NCI-H524 (cell line): ENCODE measurements at regions not wholly inside any gene's neighbourhood (a gene's known extent, or its start where the extent isn't known, plus 50 kb on each side); places are given as distances from the start of the nearest gene placed in this dataset.
A peak's percentile ranks its signal among the peaks of the same experiment; 100 is the strongest.

Experiments
- DNase-seq, 2 experiments: peaks; one replicate each; lab custom pipeline; 2025; lab: John Stamatoyannopoulos, UW

DNA sequence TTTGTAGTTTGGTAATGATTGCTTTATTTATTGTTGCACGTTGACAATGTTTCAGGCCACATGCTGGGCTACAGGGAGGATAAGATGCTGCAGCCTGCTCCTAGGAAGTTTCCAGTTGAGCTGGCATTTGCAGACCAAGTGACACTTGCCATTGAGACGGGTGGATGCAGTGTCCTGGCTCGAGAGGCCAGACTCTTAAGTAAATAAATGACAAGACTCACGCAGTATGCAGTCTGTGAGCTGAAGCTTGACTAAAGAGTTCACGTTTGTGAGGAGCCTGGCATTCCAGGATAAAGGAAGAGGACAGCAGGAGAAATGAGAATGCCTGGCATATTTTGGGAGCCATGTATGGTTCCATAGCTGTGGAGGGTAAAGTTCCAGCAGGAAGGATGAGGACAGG is 105.8 kb downstream of the BAMBI start:
- DNase-seq = no peak

DNA sequence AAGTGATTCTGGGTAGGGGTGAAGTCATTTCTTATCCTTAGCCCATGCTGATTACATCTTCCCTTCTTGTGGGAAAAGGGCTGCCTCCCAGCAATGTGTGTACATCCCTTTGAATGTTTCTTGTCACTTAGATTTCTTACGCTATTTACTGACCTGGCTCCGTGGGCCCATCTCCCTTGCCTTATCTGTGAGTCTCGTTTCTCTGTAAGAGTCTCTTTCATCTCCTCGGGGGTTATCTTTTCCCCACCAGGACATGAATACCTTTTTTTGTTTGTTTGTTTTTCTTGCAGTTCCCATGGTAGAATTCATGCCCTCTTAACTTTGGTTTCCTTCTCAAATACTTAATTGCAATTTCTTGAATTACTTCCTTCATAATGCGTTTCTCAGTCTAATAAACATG is 107.7 kb downstream of the BAMBI start:
- no peak for DNase-seq

DNA sequence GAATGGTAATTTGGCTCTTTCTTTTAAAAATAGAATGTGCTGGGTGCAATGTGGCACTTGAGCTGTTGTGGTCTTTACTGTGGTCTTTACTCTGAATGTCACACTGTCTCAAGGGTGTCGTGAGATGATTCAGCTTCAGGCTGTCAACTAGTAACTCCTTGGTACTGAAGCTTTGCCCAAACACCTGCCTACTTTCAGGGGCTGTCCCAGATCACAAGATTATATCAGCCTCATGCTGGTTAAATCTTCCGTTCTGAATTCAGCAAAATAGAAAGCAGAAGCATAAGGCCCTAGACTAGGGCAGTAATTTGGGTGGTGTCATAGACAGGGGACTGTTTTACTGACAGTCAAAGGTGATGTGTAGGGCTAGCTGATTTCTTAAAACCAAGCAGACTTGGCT is 110.9 kb downstream of the BAMBI start:
- no peak for DNase-seq

DNA sequence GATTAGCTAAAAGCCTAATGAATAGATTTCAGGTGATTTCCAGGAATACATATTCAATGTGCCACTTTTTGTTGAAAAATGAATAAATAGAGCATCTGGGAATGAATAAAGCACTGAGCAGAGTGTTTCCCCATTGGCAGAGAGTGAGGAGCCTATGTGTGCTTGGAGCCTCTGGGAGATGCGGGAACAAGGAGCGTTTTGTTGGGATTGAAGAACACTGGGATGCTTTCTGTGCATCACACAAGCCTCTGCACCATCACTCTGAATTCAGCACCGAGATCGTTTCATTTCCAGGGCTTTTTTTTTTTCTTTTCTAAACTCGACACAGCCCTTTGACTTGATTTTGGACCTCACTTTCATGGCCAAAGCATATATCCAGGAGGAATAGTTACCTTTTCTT is 111.4 kb downstream of the BAMBI start:
- DNase-seq = no peak

DNA sequence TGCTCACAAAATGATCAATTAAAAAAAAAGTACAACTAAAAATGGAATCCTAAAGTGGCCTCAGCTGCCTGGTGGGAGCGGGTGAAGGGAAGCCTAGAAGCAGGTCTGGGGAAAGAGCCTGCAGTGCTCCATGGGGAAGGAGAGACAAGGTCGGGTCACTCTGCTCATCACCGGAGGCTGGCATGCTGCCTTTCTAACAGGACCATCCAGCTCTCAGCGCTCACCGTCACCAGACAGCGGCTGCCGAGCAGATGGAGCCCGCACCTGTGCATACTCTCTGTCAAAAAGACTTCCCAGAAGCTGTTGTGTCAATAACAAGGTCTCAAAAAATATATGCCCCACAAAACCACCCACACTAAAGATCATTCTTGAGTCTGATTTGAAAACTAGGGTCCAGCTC is 112.8 kb downstream of the BAMBI start:
- peak in 1 of 2 experiments; percentile 63 for DNase-seq

DNA sequence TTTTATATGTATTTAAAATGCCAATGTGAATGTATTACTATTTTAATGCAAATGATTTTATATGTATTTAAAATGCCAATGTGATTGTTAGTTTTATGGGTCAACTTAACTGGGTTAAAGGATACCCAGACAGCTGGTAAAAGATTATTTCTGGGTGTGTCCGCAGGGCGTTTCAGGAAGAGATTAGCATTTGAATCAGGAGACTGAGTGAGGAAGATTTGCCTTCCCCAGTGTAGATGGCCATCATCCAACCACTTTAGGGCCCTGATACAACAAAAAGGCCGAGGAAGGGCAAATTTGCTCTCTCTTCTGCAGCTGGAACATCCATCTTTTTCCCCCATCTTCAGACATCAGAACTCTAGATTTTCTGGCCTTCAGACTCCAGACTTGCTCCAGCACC is 116.2 kb downstream of the BAMBI start:
- peak in 1 of 2 experiments; percentile 54 for DNase-seq

DNA sequence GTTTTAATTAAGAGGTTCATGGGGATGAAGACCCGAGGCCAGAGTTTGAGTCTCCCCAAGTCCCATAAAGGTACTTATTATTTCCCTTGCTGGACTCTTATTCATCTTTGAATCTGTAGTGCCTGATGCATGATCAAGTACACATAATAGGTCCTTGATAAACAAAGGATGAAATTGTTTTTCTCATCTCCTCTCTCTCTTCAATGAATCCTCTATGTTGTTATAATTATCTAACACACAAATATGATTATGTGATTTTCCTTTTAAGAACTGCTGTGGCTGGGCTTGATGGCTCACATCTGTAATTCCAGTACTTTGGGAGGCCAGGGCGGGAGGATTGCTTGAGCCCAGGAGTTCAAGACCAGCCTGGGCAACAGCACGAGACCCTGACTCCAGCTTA is 117.7 kb downstream of the BAMBI start:
- no peak for DNase-seq

DNA sequence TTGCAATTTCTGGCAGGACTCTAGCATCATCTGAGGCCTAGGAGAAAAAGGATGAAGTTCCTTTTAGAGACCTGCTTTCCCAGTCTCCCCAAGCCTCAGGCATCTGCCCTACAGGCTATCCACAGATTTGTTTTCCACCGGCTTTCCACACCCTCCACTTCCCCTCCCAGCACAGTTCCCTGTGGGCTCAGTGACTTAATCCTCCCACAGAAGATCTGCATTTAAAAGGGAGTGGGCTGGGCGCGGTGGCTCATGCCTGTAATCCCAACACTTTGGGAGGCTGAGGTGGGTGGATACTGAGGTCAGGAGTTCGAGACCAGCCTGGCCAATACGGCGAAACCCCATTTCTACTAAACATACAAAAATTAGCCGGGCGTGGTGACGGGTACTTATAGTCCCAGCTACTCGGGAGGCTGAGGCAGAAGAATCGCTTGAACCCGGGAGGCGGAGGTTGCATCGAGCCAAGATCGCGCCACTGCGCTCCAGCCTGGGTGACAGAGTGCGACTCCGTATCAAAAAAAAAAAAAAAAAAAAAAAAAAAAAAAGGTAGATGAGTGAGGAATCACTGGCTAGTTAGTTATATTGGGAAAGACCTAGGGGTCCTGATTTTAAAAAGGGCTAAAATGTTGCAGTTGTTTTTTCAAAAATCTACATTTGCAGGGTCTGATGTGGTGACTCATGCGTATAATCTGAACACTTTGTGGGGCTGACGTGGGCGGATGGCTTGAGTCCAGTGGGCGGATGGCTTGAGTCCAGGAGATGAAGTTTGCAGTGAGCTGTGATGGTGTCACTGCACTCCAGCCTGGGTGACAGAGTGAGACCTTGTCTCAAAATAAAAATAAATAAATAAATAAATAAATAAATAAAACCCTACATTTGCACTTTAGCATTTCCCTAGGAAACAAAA is 119.5 kb downstream of the BAMBI start:
- no peak for DNase-seq

DNA sequence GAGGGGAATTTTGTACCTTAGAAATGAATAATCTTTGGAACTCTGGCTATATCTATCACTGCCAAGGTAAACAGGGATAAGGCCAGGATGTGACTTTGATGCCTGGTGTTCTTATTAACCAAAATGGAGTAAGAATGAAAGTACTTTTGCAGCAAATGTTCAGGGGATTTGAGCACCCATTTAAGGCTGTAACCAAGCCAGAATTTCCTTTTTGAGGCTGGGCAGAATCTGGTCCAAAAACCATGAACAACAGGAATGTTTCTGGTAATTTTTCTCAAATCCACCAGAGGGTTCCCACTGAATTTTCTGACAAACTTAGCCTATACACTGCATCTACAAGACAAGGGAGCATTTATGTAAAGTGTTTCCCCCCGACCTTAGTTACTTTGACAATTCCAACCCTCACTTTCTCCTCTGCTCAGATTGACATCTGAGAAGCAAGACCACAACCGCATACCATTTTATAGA is 120.6 kb downstream of the BAMBI start:
- DNase-seq = no peak

DNA sequence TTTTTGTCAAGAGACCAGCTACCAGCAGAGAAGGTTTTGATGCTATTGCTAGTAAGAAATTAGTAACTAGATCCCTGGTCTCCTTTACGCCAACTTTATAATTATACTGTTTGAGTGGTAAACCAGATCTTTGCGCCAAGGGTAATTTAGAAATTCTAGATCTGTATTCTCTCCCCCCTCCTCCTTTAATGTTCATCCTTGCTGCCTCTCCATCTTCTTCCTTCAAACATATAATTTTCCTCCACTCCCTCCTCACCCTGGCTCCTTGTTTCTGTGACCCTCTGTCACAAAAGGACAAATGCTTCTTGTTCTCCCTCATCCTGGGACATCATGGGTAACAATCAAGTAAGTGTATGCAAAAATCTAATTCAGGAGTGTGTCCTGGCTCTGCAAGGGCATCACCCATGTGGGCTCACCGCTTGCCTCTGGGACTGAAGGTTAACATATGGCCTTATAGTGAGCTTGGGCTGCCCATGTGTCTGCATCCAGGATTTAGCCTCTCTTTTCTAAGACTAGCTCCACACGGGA is 121.2 kb downstream of the BAMBI start:
- no peak for DNase-seq

DNA sequence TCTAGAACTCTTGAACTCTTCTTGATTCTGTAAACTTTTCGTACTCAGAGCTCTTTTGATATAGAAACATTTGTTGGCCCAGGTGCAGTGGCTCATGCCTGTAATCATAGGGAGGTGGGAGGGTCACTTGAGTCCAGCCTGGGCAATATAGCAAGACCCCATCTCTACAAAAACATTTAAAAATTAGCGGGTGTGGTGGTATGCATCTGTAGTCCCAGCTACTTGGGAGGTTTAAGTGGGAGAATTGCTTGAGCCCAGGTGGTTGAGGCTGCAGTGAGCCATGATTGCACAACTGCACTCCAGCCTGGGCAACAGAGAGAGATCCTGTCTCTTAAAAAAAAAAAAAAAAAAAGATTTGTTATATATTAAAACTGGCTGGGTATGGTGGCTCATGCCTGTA is 121.6 kb downstream of the BAMBI start:
- DNase-seq = no peak

DNA sequence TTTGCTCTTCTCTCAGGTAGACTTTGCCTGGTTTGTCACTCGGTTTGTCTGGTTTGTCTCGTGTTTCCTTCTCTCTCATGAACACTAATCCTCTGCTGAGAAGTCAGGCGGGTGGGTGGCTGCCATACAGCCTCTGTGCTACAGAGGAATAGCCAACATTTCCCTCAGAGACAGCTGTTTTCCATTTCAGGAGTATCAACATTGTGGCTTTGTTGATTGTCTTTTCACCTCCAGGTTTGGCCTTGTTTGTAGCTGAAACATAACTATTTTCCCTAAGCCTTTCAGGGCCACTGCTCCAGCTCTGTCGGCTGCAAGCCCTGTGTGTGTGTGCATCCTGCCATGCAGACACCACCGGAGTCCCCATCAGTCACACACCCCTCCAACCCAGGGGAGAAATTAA is 122.8 kb downstream of the BAMBI start:
- DNase-seq = no peak

DNA sequence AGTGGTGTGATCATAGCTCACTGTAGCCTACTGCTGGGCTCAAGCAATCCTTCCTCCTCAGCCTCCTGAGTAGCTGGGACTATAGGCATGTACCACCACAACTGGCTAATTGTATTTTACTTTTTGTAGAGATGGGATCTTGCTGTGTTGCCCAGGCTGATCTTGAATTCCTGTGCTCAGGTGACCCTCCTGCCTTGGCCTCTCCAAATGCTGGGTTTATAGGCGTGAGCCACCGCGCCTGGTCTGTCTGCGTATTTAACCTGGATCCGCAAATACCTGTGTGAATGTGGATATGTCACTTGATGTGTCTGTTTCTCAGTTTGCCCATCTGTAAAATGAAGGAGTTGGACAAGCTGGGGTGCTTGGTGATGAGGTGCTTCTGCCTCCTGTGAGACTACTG is 123.9 kb downstream of the BAMBI start:
- no peak for DNase-seq

DNA sequence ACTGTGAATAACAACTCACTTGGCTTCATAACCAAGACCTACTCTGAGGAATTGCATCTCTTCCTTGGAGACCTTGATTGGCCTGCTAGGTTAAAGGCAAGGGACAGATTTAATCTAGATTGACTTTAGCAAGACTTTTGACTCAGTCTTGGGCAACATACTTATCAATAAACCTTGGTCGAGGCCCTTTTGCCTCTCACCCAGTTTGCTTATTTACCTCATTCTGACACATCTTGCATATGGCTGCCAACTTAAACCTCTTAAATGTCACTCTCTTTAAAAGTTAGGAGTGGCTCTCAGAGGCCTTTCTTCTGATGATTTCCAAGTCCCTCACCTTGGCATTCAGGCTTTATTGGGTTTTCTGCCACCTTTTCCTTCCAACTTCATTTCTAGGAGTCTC is 124.5 kb downstream of the BAMBI start:
- DNase-seq = no peak

DNA sequence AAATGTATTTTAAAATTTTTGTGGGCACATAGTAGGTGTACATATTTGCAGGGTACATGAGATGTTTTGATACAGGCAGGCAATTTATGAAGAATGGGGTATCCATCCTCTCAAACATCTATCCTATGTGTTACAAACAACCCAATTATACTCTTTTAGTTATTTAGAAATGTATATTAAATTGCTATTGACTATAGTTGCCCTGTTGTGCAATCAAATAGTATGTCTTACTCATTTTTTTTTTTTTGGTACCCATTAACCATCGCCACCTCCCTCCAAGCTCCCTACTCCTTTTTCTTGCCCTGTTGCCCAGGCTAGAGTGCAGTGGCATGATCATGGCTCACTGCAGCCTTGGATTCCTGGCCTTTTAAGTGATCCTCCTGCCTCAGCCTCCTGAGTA is 128.1 kb downstream of the BAMBI start:
- DNase-seq = no peak

DNA sequence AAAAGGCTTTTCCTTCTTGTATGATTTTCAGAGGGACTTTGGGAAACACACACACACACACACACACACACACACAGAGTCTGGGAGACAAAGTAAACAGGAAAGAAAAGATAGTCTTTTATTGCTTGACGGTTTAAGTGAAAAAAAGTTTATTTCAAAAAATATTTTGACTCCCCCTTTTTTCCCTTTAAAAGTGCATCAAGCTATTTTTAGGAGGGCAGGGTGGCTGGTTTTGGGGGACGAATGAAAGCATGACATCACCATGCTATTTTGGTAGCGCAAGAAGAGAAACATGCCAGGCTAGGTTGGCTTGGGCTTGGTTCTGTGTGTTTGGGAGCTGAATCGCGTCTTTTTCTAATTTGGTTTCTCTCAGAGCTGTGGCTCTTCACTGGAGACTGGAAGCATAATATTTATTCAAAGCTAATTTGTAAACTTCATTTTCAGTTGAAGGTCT is 129.2 kb downstream of the BAMBI start:
- DNase-seq = no peak

DNA sequence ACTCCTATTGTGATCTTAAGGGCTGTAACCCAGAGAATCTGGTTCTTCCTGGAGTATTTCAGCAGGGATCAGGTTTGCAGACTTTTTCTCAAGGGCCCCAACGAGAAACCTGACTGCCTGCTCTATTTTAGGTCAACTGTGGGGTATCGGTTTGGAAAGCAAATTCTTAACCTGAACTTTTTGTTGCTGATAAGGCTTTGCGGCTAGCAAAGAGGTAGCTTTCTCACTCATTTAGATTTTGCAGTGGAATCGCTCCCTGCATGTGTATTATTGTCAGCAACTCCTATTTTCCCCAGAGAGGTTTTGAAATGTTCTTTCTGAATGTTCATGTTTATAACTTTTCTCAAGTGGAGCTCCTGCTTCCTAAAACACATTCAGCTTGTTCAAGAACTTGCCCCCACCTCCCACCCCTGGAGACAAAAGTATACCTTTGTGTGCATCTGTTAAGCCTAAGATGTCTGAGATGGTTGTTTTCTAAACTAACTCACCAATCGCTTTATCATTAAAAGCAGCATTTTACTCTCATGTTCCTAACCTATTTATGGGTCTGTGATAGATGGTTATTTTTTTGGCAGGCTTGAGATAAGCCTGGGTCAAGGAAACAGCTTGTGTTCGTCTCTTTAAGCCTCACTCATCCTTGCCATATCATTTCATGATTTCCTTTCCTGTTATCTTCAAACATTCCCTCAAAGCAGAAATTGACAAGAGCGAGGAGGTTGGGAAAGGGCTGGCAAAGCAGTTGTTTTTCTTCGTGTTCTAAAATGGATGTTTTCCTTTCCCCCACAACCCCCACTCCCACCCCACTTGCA is 129.8 kb downstream of the BAMBI start:
- no peak for DNase-seq

DNA sequence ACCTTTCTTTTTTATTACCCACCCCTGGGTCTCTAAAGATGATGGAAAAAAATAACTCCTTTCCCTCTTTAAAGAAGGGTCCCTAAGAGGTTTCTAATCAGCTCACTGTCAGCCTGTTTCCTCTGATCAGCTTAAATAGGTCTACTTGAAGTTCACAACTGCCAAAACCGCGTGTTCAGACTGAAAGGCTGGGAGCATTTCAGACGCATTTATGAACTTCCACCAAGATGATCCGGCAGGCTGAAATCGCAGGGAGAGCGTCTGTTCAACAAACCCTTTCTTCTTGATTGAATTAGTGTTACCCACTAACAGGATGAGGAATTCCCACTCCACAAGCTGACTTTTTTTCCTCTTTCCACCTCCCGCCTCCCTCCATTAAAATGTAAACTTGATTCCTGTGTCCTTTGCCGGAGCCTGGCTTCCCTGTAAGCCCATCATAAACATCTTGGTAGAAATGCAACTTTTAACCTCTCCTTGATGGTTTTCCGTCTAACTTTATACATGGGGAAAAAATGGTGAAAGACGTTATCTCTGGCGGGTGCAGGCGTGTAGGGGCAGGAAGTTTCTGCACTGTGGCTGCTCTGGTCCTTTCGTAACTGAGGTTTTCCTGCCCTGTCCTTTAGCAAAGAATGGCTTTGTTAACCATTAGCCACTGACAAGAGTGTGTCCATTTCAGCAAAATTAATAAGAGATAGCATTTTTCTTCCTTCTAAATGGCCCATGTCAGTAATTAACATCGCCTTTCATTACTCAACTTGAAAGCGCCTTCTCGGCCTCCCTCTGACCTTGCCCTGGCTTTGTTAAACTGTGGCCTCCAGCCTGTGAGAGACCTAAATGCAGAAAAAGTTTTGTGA is 130.7 kb downstream of the BAMBI start:
- no peak for DNase-seq

DNA sequence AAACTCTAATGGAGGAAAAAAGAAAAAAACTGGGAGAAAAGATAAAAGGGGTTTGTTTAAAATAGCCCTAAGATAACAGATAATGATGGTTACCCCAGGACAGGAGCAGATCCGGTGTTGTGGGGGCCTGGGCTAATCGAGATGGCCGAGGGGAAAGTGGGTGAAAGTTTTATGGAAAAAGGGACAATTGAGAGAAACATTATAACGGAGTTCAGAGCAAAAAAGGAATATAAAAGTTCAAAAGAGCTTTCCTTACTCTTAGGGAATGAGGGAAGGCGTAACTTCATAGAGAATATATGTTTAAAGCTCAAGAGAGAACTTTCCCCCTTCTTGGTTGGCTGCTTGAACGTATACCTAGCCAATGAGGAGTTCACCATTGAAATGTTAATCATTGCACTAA is 131.4 kb downstream of the BAMBI start:
- no peak for DNase-seq

DNA sequence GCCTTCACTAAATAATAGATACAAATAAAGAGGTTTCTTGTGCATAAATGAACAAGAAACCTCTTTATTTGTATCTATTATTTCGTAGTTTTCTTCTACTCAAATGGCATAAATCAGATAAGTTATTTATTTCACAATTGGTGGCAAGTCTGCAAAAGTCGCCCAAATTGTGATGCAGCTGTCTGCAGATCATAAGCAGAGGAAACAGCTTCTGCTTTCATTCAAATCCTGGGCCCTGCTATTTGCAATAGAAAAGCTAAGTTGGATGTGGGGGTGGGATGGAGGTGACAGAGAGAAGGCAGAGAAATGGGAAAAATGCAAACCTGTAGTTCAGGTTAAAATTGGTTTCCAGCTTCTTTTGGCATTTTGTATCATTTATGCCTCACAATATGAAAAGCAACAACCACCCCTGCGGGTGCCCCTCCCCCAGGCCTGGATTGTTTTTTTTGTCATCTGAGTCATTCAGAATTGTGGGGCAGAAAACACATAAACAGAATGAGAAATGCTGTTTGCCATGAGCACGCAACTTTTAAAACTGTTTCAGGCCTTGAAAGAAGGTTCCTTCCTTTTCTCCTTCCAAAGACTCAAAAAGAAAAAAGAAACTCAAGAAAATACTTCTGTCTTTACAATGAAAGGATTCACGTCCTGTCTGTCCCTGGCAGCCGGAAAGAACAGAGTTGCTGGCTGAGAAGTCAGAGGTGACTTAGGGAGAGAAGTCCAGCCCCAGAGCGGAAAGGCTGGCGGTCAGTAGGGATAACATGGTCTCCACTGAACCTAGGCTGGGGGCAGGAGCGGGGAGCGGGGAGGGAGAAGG is 132.9 kb downstream of the BAMBI start:
- no peak for DNase-seq
